ENCODE measurements at regions not wholly inside any gene's neighbourhood (a gene's known extent, or its start where the extent isn't known, plus 50 kb on each side); places are given as distances from the start of the nearest gene placed in this dataset.

DNA sequence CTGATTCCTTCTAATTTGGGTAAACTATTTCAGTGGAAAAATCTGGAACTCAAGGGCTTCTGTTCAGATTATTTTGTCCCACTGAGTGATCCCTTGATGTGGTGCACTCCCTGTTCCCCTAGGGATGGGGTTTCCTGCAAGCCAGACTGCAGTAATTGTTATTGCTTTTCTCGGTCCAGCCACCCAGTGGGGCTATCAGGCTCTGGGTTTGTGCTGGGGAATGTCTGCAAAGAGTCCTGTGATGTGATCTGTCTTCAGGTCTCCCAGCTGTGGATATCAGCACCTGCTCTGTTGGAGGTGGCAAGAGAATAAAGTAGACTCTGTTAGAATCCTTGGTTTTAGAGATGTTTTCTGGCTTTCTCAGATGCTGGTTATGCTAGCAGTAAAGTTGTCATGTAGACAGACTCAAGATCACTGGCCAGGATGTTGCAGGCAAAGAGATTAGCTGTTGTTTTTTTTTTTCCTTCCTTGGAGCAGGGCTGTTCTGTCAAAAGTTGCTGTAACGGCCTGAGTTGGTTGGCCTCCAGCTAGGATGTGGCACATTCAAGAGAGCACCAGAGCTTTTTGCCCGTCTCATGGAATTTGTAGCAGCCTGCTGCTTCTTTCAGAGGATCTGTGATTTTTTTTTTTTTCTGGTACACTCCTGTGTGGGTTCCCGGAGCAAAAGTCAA, 1314.0 kb downstream of the PCDH19 start:
- Histone ChIP-seq H3K9me3 (no peaks in the 10 kb centered on the region), H3K4me1 (ENCODE audit: low read depth) (no peaks in the 10 kb centered on the region), H3K4me3 (no peak overlapping the region), H3K36me3 (ENCODE audit: low read depth) (no peaks in the 10 kb centered on the region)
- intact Hi-C loops (cut with DNase I, micrococcal nuclease): no loop called here
- DNase-seq: no peak
- TF ChIP-seq, protein P1, sequence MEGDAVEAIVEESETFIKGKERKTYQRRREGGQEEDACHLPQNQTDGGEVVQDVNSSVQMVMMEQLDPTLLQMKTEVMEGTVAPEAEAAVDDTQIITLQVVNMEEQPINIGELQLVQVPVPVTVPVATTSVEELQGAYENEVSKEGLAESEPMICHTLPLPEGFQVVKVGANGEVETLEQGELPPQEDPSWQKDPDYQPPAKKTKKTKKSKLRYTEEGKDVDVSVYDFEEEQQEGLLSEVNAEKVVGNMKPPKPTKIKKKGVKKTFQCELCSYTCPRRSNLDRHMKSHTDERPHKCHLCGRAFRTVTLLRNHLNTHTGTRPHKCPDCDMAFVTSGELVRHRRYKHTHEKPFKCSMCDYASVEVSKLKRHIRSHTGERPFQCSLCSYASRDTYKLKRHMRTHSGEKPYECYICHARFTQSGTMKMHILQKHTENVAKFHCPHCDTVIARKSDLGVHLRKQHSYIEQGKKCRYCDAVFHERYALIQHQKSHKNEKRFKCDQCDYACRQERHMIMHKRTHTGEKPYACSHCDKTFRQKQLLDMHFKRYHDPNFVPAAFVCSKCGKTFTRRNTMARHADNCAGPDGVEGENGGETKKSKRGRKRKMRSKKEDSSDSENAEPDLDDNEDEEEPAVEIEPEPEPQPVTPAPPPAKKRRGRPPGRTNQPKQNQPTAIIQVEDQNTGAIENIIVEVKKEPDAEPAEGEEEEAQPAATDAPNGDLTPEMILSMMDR (IDR thresholded peaks at IDR 0.05): no peak
- no peak for ATAC-seq

DNA sequence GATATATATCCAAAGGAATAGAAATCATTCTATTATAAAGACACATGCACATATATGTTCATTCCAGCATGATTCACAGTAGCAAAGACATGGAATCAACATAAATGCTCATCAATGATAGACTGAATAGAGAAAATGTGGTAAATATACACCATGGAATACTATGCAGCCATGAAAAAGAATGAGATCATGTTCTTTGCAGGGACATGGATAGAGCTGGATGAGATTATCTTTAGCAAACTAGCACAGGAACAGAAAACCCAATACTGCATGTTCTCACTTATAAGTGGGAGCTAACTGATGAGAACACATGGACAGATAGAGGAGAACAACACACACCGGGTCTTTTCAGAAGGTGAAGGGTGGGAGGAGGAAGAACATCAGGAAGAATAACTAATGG, 1318.6 kb downstream of the PCDH19 start:
- no peaks in the 10 kb centered on the region for H3K9me3 ChIP-seq
- intact Hi-C loops (cut with DNase I, micrococcal nuclease): no loop called here
- no peaks in the 10 kb centered on the region for H3K4me1 ChIP-seq (ENCODE audit: low read depth)
- DNase-seq (no peak), ATAC-seq (no peak)
- H3K36me3 ChIP-seq (ENCODE audit: low read depth): no peaks in the 10 kb centered on the region
- H3K4me3 ChIP-seq: no peak overlapping the region
- TF ChIP-seq, protein P1 (IDR thresholded peaks at IDR 0.05): no peak

DNA sequence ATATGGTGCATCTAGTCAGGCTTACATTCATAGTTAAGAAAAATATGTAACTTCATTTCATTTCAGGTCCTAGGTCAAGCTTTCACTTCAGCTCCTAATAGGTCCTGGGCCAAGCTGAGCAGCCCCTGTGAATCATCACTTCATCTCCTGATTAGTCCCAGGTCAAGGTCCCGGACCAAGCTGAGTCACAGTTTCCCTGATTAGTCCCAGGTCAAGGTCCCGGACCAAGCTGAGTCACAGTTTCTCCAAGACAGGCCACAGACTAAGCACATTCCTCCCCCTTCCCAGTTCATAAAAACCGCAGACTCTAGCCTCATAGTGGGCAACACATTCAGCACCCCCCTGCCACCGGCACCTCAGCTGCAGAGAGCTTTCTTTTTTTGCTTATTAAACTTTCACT, 1331.8 kb downstream of the PCDH19 start:
- H3K9me3 ChIP-seq: no peaks in the 10 kb centered on the region
- intact Hi-C loops (cut with DNase I, micrococcal nuclease): no loop called here
- DNase-seq (no peak), ATAC-seq (no peak)
- TF ChIP-seq, protein P1 (IDR thresholded peaks at IDR 0.05): no peak
- H3K36me3 ChIP-seq (ENCODE audit: low read depth): no peaks in the 10 kb centered on the region
- H3K4me1 ChIP-seq (ENCODE audit: low read depth): no peaks in the 10 kb centered on the region
- no peak overlapping the region for H3K4me3 ChIP-seq

DNA sequence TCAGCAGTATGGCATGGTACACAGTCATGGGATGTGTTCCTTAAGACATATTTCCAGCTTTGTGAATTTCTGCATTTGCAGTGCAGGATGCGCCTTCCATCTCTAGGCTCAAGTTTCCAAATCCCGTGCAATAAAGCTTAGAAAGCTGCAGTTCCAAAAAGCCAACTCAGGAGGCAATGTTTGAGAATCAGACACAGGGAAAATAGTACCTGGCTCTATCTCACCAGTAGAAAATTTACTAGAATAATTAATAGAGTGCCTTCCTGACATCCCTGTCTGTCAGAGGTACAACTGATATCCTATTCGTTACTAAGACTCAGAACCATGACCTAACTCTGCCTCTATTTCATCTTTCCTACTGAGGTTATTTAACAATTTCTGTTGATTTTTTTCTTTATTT, 1333.0 kb downstream of the PCDH19 start:
- ATAC-seq: no peak
- no peak overlapping the region for H3K4me3 ChIP-seq
- H3K36me3 ChIP-seq (ENCODE audit: low read depth): no peaks in the 10 kb centered on the region
- intact Hi-C loops (cut with DNase I, micrococcal nuclease): no loop called here
- H3K9me3 ChIP-seq: no peaks in the 10 kb centered on the region
- no peak for DNase-seq
- H3K4me1 ChIP-seq (ENCODE audit: low read depth): no peaks in the 10 kb centered on the region
- TF ChIP-seq, protein P1 (IDR thresholded peaks at IDR 0.05): no peak

DNA sequence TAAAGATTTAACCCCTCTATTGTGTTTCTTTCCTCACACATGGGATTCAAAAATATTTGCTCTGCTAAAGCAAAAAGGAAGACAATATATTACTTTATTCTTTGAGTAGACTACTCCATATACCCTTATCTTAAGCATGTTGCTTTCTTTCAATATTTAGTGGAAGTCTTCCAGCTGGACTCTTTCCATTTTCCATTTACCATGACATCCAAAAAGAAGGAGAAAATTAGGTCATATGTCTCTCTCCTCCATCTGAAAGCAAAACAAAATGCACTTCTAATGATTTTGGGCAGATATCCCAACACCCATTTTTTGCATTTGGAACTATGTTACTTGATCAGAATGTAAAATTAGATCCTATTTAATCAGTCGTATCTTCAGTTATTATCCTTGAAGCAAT, 1336.5 kb downstream of the PCDH19 start:
- DNase-seq (no peak), ATAC-seq (no peak)
- Histone ChIP-seq H3K4me1 (ENCODE audit: low read depth) (no peaks in the 10 kb centered on the region), H3K4me3 (no peak overlapping the region), H3K36me3 (ENCODE audit: low read depth) (no peaks in the 10 kb centered on the region), H3K9me3 (no peaks in the 10 kb centered on the region)
- intact Hi-C loops (cut with DNase I, micrococcal nuclease): no loop called here
- TF ChIP-seq, protein P1 (IDR thresholded peaks at IDR 0.05): no peak

DNA sequence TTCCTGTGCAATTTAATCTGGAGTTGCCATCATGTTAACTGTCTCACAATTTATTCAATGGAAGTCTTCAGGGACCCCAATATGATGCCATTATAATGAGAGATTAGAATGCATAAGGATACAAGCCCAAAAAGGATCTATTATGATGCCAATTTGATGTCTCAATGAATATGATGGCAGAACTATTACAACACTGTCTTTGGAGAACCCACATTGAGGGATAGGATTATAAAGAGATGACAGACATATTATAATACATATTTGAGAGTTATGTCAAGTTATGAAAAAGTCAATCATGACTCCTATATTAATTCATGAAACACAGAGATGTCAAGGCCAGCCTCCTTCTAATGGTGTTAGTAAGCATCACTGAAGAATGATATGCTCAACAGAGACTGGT, 1358.4 kb downstream of the PCDH19 start:
- ATAC-seq: no peak

More for the DNA sequence above, 1358.4 kb downstream of the PCDH19 start:
- no peaks in the 10 kb centered on the region for H3K4me1 ChIP-seq (ENCODE audit: low read depth)
- no peak overlapping the region for H3K4me3 ChIP-seq
- DNase-seq: no peak
- H3K9me3 ChIP-seq: no peaks in the 10 kb centered on the region
- TF ChIP-seq, protein P1 (IDR thresholded peaks at IDR 0.05): no peak
- intact Hi-C loops (cut with DNase I, micrococcal nuclease): no loop called here
- H3K36me3 ChIP-seq (ENCODE audit: low read depth): no peaks in the 10 kb centered on the region
